GM13977 (cell line): ENCODE measurements at regions not wholly inside any gene's neighbourhood (a gene's known extent, or its start where the extent isn't known, plus 50 kb on each side); places are given as distances from the start of the nearest gene placed in this dataset.
"Not testable (repeated sequence)": the region's sequence is repeated elsewhere in the genome, so short reads cannot be mapped to it uniquely, and the experiment has no call there.

Experiments
- DNase-seq: peaks from one replicate; pipeline ENCODE4 v3.0.0; 2012; ENCODE audit warnings: low spot score
- in situ Hi-C: fragments of 300-500 bp; cut with MboI; formaldehyde crosslinking; loops from one replicate; pipeline ENCODE4 v1.12.0; 2022; ENCODE audit warnings: low sequenced_read_pairs, low pct_unique_long_range_greater_than_20kb, mixed read lengths, inconsistent platforms; ENCODE audit not compliant: unreplicated experiment
- TF ChIP-seq, protein P1 (sequence below): IDR thresholded peaks from 2 replicates; pipeline ENCODE4 v1.5.1; 2012; ENCODE audit warnings: mild to moderate bottlenecking, control low read depth; ENCODE audit not compliant: insufficient read depth; ENCODE audit errors: extremely low read depth, missing control alignments

DNA sequence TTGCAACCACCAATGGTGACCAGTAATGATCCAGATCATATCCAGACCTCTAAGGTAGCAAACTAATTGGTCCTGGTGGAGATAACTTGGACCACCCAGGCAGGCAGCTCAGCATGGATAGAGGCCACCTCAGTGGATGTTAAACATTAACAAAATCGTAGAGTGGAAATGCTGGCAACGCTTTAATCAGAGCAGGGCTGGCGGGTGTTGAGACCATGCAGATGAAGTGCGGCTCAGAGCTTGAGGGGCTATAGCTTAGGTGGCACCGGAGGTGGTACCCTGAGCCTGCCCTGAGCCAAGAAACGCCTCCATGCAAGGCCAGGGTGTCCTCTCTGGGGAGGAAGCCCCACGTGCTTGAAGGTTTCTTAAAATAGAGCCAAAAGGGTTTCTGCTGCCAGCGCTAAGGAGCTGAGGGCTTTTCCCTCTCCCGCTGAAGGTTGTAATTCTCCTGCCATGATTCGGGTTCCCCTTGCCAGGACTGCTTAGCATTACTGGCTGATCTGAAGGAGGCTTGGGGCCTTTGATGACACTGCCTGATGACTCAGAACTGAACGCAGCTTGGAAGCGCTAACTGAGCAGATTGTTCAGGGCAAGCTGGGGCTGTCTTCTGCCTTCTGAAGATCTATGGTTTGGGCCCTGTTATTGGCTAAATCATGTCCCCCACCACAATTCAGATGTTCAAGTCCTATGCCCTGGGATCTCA, 177.8 kb upstream of the ATP6AP2 start:
- in situ Hi-C loops = no loop called here
- DNase-seq = no peak
- TF ChIP-seq, protein P1, sequence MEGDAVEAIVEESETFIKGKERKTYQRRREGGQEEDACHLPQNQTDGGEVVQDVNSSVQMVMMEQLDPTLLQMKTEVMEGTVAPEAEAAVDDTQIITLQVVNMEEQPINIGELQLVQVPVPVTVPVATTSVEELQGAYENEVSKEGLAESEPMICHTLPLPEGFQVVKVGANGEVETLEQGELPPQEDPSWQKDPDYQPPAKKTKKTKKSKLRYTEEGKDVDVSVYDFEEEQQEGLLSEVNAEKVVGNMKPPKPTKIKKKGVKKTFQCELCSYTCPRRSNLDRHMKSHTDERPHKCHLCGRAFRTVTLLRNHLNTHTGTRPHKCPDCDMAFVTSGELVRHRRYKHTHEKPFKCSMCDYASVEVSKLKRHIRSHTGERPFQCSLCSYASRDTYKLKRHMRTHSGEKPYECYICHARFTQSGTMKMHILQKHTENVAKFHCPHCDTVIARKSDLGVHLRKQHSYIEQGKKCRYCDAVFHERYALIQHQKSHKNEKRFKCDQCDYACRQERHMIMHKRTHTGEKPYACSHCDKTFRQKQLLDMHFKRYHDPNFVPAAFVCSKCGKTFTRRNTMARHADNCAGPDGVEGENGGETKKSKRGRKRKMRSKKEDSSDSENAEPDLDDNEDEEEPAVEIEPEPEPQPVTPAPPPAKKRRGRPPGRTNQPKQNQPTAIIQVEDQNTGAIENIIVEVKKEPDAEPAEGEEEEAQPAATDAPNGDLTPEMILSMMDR = no peak

DNA sequence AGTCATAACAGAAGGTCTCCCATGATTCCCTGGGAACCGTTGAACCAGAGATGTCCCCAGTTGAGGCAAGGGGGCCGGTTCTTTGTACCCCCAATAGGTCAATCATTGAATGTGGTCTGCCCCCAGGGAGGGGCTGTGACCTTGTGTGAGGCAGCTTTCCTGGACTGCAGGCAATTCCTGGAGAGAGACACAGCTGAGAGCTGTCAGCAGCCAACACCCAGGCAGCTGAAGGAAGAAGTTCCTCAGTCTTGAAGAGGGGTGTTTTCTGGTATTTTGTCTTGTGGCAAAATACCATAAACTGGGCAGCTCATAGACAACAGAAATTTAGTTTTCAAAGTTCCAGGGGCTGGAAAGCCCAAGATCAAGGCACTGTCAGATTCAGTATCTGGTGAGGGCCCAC, 185.7 kb upstream of the ATP6AP2 start:
- in situ Hi-C loops = no loop called here
- no peak for DNase-seq
- TF ChIP-seq, protein P1 = no peak

DNA sequence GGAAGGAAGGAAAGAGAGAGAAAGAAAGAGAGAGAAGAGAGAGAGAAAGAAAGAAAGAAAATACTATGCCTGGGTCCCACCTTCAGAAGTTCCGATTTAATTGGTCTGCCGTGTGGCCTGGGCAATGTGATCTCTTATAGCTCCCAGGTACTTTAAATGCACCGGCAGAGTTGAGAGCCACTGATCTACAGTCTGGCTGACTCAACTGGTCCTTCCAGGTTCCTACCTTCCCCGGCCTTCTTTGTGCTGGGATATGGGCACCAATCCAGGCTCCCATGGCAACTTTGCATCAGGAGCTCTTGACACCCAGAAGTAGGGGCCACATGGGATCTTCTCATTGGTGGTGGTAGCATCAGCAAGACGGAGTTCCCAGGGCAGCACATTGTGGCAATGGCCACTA, 186.5 kb upstream of the ATP6AP2 start:
- in situ Hi-C loops = no loop called here
- no peak for DNase-seq
- TF ChIP-seq, protein P1 = no peak

DNA sequence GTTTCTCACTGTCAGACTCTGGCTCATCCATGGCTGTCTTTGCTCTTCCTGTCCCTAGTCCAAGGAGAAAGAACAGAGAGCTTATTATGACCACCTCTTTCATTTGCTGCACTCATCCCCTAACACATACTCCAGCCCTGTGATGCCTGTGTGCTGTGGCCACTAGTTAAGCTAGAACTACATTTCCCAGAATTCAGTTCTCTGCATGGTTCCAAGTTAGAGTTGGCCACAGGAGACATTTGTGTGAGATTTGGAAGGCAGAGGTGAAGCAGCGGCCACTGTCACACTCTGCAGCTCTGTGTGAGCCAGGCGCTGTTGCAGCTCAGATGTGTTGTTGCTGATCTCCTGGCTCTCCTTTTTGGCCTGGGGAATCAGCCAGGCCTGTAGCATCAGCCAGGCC, 188.2 kb upstream of the ATP6AP2 start:
- TF ChIP-seq, protein P1 = no peak
- DNase-seq = no peak
- in situ Hi-C loops = no loop called here

DNA sequence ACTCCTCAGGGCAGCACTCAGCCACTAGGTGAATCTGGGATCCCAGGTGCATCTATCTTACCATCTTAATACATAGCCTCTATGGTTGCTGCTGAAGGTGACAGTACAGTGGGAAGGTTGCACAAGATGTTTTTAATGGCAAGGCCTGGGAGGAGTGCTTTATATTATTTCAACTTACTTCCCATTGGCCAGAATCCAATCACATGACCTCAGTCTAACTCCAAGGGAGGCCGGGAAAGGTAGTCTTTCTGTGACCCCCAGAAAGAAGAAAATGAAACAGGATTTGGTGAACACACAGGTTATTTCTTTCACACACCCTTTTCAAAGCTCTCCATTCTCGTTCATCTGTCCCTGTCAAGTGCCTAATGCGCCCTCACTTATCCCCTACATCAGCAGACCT, 189.1 kb upstream of the ATP6AP2 start:
- TF ChIP-seq, protein P1 = no peak
- no peak for DNase-seq
- in situ Hi-C loops = no loop called here

DNA sequence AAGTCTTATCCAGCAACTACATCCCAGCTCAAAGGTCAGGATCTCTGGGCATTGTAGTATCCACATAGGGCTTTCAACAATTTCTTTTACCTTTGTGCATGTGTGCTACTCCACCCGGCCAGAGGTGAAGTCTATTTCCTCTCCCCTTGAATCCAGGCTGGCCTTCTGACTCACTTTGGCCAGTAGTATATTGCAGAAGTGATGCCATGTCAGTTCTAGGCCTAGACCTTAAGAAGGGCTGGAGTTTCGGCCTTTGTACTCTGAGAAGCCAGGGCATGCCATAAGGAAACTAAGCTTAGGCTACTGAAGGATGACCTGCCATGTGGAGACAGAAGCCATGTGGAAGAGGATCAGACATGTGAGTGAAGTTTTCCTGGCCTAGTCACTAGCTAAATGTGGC, 191.2 kb upstream of the ATP6AP2 start:
- DNase-seq = no peak
- in situ Hi-C loops = no loop called here
- TF ChIP-seq, protein P1 = no peak

DNA sequence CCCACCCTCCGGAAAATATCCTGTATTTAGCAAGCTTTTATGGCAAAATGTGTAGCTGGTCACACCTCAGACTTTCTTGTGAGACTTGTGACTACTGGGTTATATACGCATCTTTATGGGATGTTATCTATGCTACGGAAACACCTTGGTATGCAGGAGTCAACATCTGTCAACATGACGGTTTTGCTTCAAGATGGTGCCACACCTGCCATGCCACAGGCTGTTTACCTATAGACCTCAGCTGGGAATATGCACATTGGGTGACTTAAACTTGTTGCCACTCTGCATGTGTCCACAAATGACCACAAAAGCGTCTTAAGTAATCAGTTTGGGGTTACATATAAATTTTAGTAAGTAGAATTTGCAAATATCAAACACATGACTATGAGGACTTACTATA, 192.3 kb upstream of the ATP6AP2 start:
- TF ChIP-seq, protein P1 = no peak
- no peak for DNase-seq
- in situ Hi-C loops = no loop called here

DNA sequence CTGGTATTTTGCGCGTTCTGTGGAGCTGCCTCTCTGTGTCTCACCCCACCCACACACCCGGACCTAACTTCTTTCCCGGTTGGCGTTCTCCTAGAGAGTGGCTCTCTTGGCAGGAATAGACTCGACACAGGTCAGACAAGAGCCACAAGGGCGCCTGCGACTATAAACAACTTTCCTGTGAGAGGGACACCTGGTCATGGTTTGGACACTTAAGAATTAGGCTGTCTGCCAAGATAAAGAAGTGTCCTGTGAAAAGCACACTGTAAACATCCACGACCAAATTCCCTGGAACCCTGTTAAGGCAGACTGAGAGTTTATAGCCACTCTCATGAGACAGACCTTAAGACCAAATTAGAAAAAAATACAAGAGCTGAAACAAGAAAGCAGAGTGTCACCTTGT, 192.9 kb upstream of the ATP6AP2 start:
- DNase-seq, in situ Hi-C loops: not testable (repeated sequence)

DNA sequence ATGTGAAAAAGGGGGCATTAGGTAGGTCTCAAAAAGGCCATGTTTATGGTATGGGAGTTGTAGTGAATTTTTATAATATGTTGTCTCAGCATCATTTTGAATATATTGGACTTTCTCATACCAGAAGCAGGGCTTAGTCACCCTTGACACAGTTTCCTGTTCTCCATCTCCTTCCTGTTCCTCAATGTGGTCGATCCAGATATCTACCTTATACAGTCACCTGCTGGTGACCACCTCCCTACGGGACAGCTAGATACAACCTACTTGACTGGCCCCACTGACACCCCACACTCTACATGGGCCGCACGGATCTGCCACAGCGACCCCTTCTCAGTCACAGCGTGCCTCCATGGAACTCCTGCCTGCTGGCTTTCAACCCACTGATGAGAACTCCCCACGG, 193.5 kb upstream of the ATP6AP2 start:
- DNase-seq, in situ Hi-C loops: not testable (repeated sequence)
